NCI-H510A (cell line): ENCODE measurements at regions not wholly inside any gene's neighbourhood (a gene's known extent, or its start where the extent isn't known, plus 50 kb on each side); places are given as distances from the start of the nearest gene placed in this dataset.
"Not testable (repeated sequence)": the region's sequence is repeated elsewhere in the genome, so short reads cannot be mapped to it uniquely, and the experiment has no call there.

Experiments used
- DNase-seq: peaks from one replicate; lab custom pipeline; 2025; lab: John Stamatoyannopoulos, UW

GRCh38 chr2:240254337-240255164 is 114.1 kb upstream of the OTOS start:
- DNase-seq, result no peak

- DNase-seq, result no peak
Measured at GRCh38 chr2:240255165-240255491, 114.7 kb upstream of the OTOS start.

GRCh38 chr2:240255811-240256703 is 115.6 kb upstream of the OTOS start:
- DNase-seq, result no peak

- no peak for DNase-seq
Measured at GRCh38 chr2:240256704-240257637, 116.5 kb upstream of the OTOS start.

GRCh38 chr2:240257940-240258580 is 117.6 kb upstream of the OTOS start:
- no peak for DNase-seq

GRCh38 chr2:240258685-240259084 is 118.2 kb upstream of the OTOS start:
- DNase-seq, result no peak

GRCh38 chr2:240259201-240259923 is 118.9 kb upstream of the OTOS start:
- DNase-seq, result no peak

GRCh38 chr2:240259924-240260529 is 119.6 kb upstream of the OTOS start:
- DNase-seq, result no peak

GRCh38 chr2:240260664-240261063 is 120.2 kb upstream of the OTOS start:
- no peak for DNase-seq

GRCh38 chr2:240262578-240262977 is 122.1 kb upstream of the OTOS start:
- DNase-seq, result not testable (repeated sequence)

- DNase-seq, result no peak
Measured at GRCh38 chr2:240269380-240269779, 128.9 kb upstream of the OTOS start.

- DNase-seq, result no peak
Measured at GRCh38 chr2:240269886-240270285, 129.4 kb upstream of the OTOS start.

- DNase-seq, result no peak
Measured at GRCh38 chr2:240271716-240272341, 131.4 kb upstream of the OTOS start.

- DNase-seq, result no peak
Measured at GRCh38 chr2:240275386-240275785, 134.9 kb upstream of the OTOS start.

- DNase-seq, result no peak
Measured at GRCh38 chr2:240277073-240277806, 136.8 kb upstream of the OTOS start.

- no peak for DNase-seq
Measured at GRCh38 chr2:240277807-240278522, 137.5 kb upstream of the OTOS start.

GRCh38 chr2:240278661-240279060 is 138.2 kb upstream of the OTOS start:
- DNase-seq, result no peak

- no peak for DNase-seq
Measured at GRCh38 chr2:240280621-240281020, 140.2 kb upstream of the OTOS start.
